Limb (tissue), 2 donors: ENCODE measurements at regions not wholly inside any gene's neighbourhood (a gene's known extent, or its start where the extent isn't known, plus 50 kb on each side); places are given as distances from the start of the nearest gene placed in this dataset.
A peak's percentile ranks its signal among the peaks of the same experiment; 100 is the strongest.
"Not testable (repeated sequence)": the region's sequence is repeated elsewhere in the genome, so short reads cannot be mapped to it uniquely, and the experiment has no call there.

ENCODE experiments used
- DNase-seq, 2 donors: peaks; one replicate each; pipeline ENCODE4 v3.0.0-alpha.2; 2016; ENCODE audit errors: extremely low spot score in 2 of 2

DNA sequence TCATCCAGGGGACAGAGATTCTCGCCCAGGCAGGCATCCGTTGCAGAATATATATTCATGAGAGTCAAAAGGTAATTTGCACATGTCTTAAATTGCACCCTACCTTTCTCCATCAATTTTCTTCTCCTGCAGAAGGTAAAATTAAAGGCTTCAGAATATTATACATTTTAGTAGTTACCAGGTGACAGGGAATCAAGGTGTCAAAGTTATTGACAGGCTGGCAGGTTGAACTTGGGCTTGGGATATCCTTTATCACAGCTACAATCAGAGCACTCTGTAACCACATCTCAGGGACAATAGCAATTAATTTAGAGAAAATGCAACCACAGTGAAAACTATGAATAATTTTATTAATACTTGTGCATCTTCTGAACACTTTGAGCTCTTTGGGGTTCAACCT, 66.9 kb upstream of the GSC start:
- no peak for DNase-seq

GRCh38 chr14:94833633-94834032, 63.7 kb upstream of the GSC start:
- no peak for DNase-seq

GRCh38 chr14:94831085-94831484, 61.2 kb upstream of the GSC start:
- no peak for DNase-seq

DNA sequence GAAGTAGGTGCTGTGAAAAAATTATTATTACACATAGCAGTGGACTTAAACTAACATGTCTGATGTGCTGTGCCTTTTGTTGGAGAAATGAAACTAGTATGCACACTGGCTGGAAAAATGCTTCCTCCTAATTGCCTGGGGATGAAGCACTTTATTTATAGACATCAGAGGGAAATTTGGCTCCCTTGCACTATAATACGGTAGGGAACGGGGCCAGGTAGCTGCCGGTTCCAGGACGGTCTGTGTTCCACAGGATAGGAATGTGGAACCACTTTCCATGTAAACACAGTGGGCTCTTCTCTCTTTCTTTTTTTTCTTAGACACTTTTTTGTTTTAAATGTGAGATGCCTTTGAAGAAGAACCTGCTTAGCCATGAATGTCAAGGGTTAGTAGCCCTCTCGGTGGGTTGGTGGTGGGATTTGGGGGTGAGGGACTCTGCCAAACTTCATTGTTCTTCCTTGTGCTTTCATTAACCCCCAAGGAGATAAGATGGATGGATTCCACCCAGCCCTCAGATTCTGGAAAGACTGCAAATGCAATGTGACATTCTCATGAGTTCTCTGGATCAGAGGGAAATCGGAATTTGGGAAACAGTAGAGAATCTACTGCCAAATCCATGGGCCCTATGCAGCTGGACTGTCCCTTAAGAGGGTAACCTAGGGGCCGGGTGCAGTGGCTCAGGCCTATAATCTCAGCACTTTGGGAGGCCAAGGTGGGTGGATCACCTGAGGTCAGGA, 58.0 kb upstream of the GSC start:
- peak; percentile 64 to 81 for DNase-seq

- DNase-seq = no peak
These were observed 56.9 kb upstream of the GSC start for GRCh38 chr14:94826774-94827173.

GRCh38 chr14:94823556-94824341, 53.8 kb upstream of the GSC start:
- DNase-seq = no peak

- no peak for DNase-seq
These were observed 51.8 kb upstream of the GSC start for GRCh38 chr14:94821705-94822104.

DNA sequence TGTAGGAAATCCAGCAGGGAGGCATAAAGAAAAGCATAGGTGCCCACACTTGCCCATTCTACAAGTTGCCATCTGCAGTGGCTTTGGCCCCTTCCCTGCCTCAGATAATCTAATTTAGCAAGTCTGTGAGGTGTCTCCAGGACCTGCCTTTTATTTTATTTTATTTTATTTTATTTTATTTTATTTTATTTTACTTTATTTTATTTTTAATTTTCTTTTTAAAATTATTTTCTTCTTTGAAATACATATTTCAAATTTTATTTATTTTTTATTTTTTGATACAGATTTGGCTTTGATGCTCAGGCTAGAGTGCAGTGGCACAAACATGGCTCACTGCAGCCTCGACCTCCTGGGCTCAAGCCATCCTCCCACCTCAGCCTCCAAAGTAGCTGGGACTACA, 51.0 kb upstream of the GSC start:
- DNase-seq = not testable (repeated sequence)
